ENCODE measurements at regions not wholly inside any gene's neighbourhood (a gene's known extent, or its start where the extent isn't known, plus 50 kb on each side); places are given as distances from the start of the nearest gene placed in this dataset.

- Histone ChIP-seq H3K4me1 (replicated peaks in 1 of 4; ENCODE audit: control insufficient read depth in 3 of 4, insufficient read depth in 4 of 4, low read length in 3 of 4) (no peaks in the 10 kb centered on the region), H3K14ac (ENCODE audit: insufficient read length) (no peak overlapping the region), H3K23ac (ENCODE audit: insufficient read length) (no peak overlapping the region), H3K56ac (replicated peaks; ENCODE audit: insufficient read length, low read depth, low read length) (no peak overlapping the region), H3K79me1 (ENCODE audit: low read depth, low read length) (no peaks in the 10 kb centered on the region), H3K18ac (ENCODE audit: extremely low read depth, low read length) (no peak overlapping the region), H3K27ac (ENCODE audit: low read depth, low read length) (no peak overlapping the region), H3K27me3 (replicated peaks in 1 of 4; ENCODE audit: control insufficient read depth in 3 of 4, extremely low read depth in 1 of 4, insufficient read depth in 3 of 4, low read length in 3 of 4) (no peaks in the 10 kb centered on the region), H4K5ac (ENCODE audit: insufficient read length, low read depth, low read length) (no peak overlapping the region), H4K91ac (replicated peaks; ENCODE audit: insufficient read length, low read length) (no peak overlapping the region), H2AK5ac (ENCODE audit: low read depth, low read length) (no peak overlapping the region), H3K9me3 (ENCODE audit: insufficient read depth in 2 of 2, low read depth in 1 of 2, low read length in 1 of 2) (no peaks in the 10 kb centered on the region), H3K4me3 (ENCODE audit: extremely low read depth in 1 of 4, insufficient read depth in 2 of 4, low read depth in 3 of 4, low read length in 4 of 4) (no peak overlapping the region), H2BK5ac (ENCODE audit: low read depth, low read length) (no peak overlapping the region), H3K9ac (replicated peaks in 1 of 4; ENCODE audit: extremely low read depth in 1 of 4, low read depth in 3 of 4, low read length in 3 of 4) (no peak overlapping the region), H2BK15ac (ENCODE audit: low read length) (no peak overlapping the region), H3K4me2 (ENCODE audit: insufficient read depth in 1 of 2, low read depth in 2 of 2, low read length in 2 of 2) (no peak overlapping the region), H3K4ac (replicated peaks; ENCODE audit: insufficient read length, low read depth, low read length) (no peak overlapping the region), H3K79me2 (ENCODE audit: control insufficient read depth in 1 of 2, insufficient read depth in 2 of 2, low read length in 2 of 2) (no peaks in the 10 kb centered on the region), H4K8ac (ENCODE audit: extremely low read depth, insufficient read depth, low read length) (no peak overlapping the region), H2BK12ac (ENCODE audit: low read depth, low read length) (no peak overlapping the region), H2BK20ac (ENCODE audit: low read length) (no peak overlapping the region), H3K36me3 (ENCODE audit: control insufficient read depth in 2 of 4, insufficient read depth in 4 of 4, low read length in 3 of 4) (no peaks in the 10 kb centered on the region), H2AFZ (ENCODE audit: low read length) (no peak overlapping the region), H2BK120ac (replicated peaks; ENCODE audit: low read depth, low read length) (no peak overlapping the region), H4K20me1 (replicated peaks in 1 of 2; ENCODE audit: control insufficient read depth in 1 of 2, insufficient read depth in 2 of 2, low read length in 2 of 2) (no peaks in the 10 kb centered on the region), H3K23me2 (ENCODE audit: low read depth, low read length) (no peaks in the 10 kb centered on the region)
- POLR2A ChIA-PET (ENCODE audit: partially characterized antibody): no interaction called here
- CTCF ChIA-PET (ENCODE audit: partially characterized antibody): no interaction called here
- FAIRE-seq: no peak
- TF ChIP-seq KDM4A (IDR thresholded peaks at IDR 0.05; ENCODE audit: low read depth, low read length, severe bottlenecking) (no peak), RBBP5 (IDR thresholded peaks at IDR 0.05; ENCODE audit: borderline replicate concordance, low read depth, low read length) (no peak), SIX5 (IDR thresholded peaks at IDR 0.05; ENCODE audit: low read depth, low read length) (no peak), ZNF274 (IDR thresholded peaks at IDR 0.05; ENCODE audit: borderline replicate concordance, extremely low read depth, low read length) (no peak), SUZ12 (IDR thresholded peaks at IDR 0.05; ENCODE audit: low read length) (no peak), MAFK (IDR thresholded peaks at IDR 0.05; ENCODE audit: low read depth, low read length) (no peak), CREB1 (IDR thresholded peaks at IDR 0.05) (no peak), HDAC2 (IDR thresholded peaks at IDR 0.05; ENCODE audit: borderline replicate concordance in 1 of 2, low read depth in 2 of 2, low read length in 2 of 2) (no peak), GTF2F1 (IDR thresholded peaks at IDR 0.05; ENCODE audit: borderline replicate concordance, low read depth, low read length) (no peak), TAF7 (optimal IDR thresholded peaks at IDR 0.05; ENCODE audit: borderline replicate concordance, low read depth, low read length) (no peak), SIN3A (conservative IDR thresholded peaks at IDR 0.05 in 1 of 2, IDR thresholded peaks at IDR 0.05 in 1 of 2; ENCODE audit: low read depth in 1 of 2, low read length in 2 of 2) (no peak)
- WGBS, 2 experiments (ENCODE audit: extremely low coverage in 1 of 2, insufficient coverage in 1 of 2, insufficient read length in 1 of 2, insufficient replicate concordance in 2 of 2, low coverage in 1 of 2, low lambda C conversion rate in 2 of 2, missing lambda C conversion rate in 1 of 2): 95% methylated on average over 4 of the region's 4 CpGs; no CpG with 5 or more reads in 1 of the 2 experiments
- no peak for DNase-seq (ENCODE audit: low read depth in 1 of 2, low spot score in 2 of 2)
Measured at GRCh38 chr4:125091541-125091940, 223.2 kb upstream of the FAT4 start.

Data from H1 (cell line).